ENCODE measurements at regions not wholly inside any gene's neighbourhood (a gene's known extent, or its start where the extent isn't known, plus 50 kb on each side); places are given as distances from the start of the nearest gene placed in this dataset.

- TF ChIP-seq POLR2A (IDR thresholded peaks at IDR 0.05; ENCODE audit: low read depth, low read length) (no peak), POLR2AphosphoS5 (IDR thresholded peaks at IDR 0.05; ENCODE audit: low read depth, low read length) (no peak), TAF1 (IDR thresholded peaks at IDR 0.05; ENCODE audit: borderline replicate concordance, low read depth, low read length) (no peak)
These were observed 201.1 kb downstream of the SNX18 start for GRCh38 chr5:54718656-54719055.

Measured in GM12892 (cell line).